Middle frontal gyrus (tissue), 1 donor: ENCODE measurements at regions not wholly inside any gene's neighbourhood (a gene's known extent, or its start where the extent isn't known, plus 50 kb on each side); places are given as distances from the start of the nearest gene placed in this dataset.

Source experiments
- DNase-seq: peaks from one replicate; pipeline ENCODE4 v3.0.0-alpha.2; 2015; ENCODE audit warnings: low spot score; ENCODE audit errors: extremely low spot score

- DNase-seq = no peak
Observed at GRCh38 chr6:139433631-139434419, 59.4 kb upstream of the CITED2 start.

DNA sequence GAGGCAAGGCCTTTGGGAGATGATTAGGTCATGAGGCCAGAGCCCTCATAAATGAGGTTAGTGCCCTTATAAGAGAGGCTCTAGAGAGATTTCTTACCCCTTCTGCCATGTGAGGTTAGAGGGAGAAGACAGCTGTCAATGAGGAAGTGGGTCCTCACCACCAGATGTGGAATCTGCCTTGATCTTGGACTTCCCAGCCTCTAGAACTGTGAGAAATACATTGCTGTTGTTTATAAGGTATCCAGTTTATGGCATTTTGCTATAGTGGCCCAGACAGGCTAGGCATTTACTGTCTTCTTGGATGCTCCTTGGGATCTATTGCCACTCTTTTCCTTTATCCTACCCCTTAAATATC lies 57.1 kb upstream of the CITED2 start:
- no peak for DNase-seq

DNA sequence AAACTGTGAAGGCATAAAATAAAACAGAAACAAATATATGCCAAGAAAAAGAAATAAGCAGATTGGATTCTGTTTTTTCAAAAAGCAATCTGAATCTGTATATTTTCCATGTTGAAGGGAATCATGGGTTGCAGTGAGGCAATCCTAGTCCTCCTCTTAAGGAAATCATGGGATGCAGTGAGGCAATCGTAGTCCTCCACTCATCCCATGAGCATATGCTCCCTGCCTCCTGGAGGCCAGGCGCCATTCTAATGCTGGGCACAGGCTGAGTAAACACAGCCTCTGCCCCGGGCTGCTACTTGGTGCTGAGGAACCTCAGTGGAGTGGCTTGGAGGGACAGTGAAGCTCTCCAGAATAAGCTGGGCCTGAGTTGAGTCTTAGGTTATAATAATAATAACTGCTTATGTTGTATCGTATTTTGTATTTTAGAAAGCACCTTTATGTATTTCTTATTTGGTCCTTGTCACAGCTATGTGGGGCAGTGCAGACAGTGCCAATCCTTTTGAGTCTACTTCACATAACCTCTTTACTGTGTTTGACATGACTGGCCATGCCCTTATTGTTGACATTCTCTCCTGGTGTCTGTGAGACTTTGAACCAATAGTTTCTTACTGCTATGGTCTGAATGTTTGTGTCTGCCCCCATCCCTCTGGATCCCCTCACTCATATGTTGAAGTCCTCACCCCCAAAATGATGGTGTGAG lies 56.6 kb upstream of the CITED2 start:
- no peak for DNase-seq

- DNase-seq = no peak
Observed at GRCh38 chr6:139429580-139430145, 55.2 kb upstream of the CITED2 start.

DNA sequence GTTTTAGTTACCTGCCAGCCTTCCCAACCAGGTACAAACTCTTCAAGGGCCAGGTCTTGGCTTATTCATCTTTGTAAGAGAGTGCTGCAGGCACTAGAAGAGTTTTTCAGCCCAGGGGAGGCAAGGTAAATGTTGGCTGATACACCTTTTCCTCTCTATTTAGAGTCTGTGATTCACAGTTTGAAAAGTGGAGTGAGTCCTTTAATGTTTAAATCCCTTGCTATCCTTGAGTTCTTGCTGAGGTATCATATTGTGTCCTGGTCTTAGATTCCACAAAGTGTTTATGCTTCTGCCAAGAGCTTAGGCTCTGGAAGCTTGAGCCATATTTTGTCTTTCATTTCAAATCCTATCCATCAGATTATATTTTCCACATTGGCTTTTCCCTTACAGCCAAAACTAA lies 52.8 kb upstream of the CITED2 start:
- no peak for DNase-seq

GRCh38 chr6:139426795-139427194 lies 52.3 kb upstream of the CITED2 start:
- no peak for DNase-seq

DNA sequence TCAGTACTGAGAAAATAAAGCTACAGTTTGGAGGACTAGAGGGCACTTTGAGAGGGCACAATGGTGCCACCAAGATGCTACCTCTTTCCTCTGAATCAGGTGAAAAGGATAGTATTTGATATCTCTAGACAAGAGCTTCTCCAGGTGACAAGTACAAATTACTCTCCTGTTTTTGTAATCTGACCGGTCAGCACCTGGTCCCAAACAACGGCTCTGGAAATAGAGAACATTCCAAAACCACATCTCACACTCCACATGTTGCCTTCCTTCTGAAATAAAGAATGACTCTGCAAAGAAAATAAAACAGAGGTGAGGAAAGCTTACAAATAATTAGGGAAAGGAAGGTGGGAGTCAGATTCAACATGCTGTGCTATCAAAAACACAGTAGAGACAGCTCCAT lies 51.3 kb upstream of the CITED2 start:
- no peak for DNase-seq

- no peak for DNase-seq
Observed at GRCh38 chr6:139423971-139424667, 49.7 kb upstream of the CITED2 start.
